Liver (tissue), 8 donors: ENCODE measurements at regions not wholly inside any gene's neighbourhood (a gene's known extent, or its start where the extent isn't known, plus 50 kb on each side); places are given as distances from the start of the nearest gene placed in this dataset.

ENCODE experiments used
- DNase-seq: peaks from one replicate; pipeline ENCODE4 v3.0.0-alpha.2; 2017; ENCODE audit warnings: low spot score
- H3K27ac ChIP-seq, 2 donors: one replicate each; pipeline ENCODE4 v1.7.0; 2013; ENCODE audit warnings: inconsistent platforms in 2 of 2, low read length in 2 of 2, control low read depth in 1 of 2, low read depth in 1 of 2, mild to moderate bottlenecking in 1 of 2
- H3K27me3 ChIP-seq, 4 donors: one replicate each; pipeline versions ENCODE4 v1.6.1 to v1.7.0; 2013; ENCODE audit warnings: low read length in 3 of 4, inconsistent platforms in 1 of 4, mild to moderate bottlenecking in 1 of 4, moderate library complexity in 1 of 4; ENCODE audit not compliant: control insufficient read depth in 4 of 4, insufficient read depth in 4 of 4
- H3K36me3 ChIP-seq, 4 donors: one replicate each; pipeline versions ENCODE4 v1.6.1 to v1.7.0; 2013; ENCODE audit warnings: low read length in 3 of 4, mild to moderate bottlenecking in 3 of 4, low read depth in 1 of 4, moderate library complexity in 1 of 4; ENCODE audit not compliant: control insufficient read depth in 4 of 4, insufficient read depth in 3 of 4
- H3K4me1 ChIP-seq, 4 donors: one replicate each; pipeline versions ENCODE4 v1.6.1 to v1.7.0; 2013; ENCODE audit warnings: low read length in 3 of 4, mild to moderate bottlenecking in 3 of 4, moderate library complexity in 1 of 4; ENCODE audit not compliant: control insufficient read depth in 4 of 4, insufficient read depth in 4 of 4
- H3K4me3 ChIP-seq, 3 donors: one replicate each; pipeline versions ENCODE4 v1.6.1 to v1.7.0; 2013; ENCODE audit warnings: low read length in 3 of 3, control low read depth in 1 of 3, low read depth in 1 of 3, mild to moderate bottlenecking in 1 of 3
- H3K9ac ChIP-seq, 2 donors: one replicate each; pipeline ENCODE4 v1.7.0; 2013; ENCODE audit warnings: low read length in 2 of 2, mild to moderate bottlenecking in 2 of 2, moderate library complexity in 2 of 2, control low read depth in 1 of 2, low read depth in 1 of 2
- H3K9me3 ChIP-seq, 4 donors: one replicate each; pipeline versions ENCODE4 v1.6.1 to v1.7.0; 2013; ENCODE audit warnings: low read length in 3 of 4; ENCODE audit not compliant: control insufficient read depth in 4 of 4
- ATF3 ChIP-seq: IDR thresholded peaks from 2 replicates; pipeline ENCODE4 v1.6.1; 2016; ENCODE audit warnings: antibody characterized with exemption
- CTCF ChIP-seq: fragments of 150-350 bp; IDR thresholded peaks from 2 replicates; pipeline ENCODE4 v1.5.1; 2017; ENCODE audit warnings: improper control_type of control experiment, low read depth, low read length; ENCODE audit not compliant: missing input control
- EGR1 ChIP-seq, 2 donors: IDR thresholded peaks; 2 replicates each; pipeline ENCODE4 v1.6.1; 2016 to 2018; ENCODE audit warnings: antibody characterized with exemption in 2 of 2, low read depth in 2 of 2
- FOXA1 ChIP-seq: IDR thresholded peaks from 2 replicates; pipeline ENCODE4 v1.6.1; 2016; ENCODE audit warnings: antibody characterized with exemption
- FOXA2 ChIP-seq: IDR thresholded peaks from 2 replicates; pipeline ENCODE4 v1.6.1; 2016; ENCODE audit warnings: antibody characterized with exemption
- GABPA ChIP-seq, 2 donors: IDR thresholded peaks in 1 of 2; conservative IDR thresholded peaks in 1 of 2; 2 replicates each; pipeline ENCODE4 v1.6.1; 2016; ENCODE audit warnings: antibody characterized with exemption in 2 of 2, mild to moderate bottlenecking in 1 of 2, moderate library complexity in 1 of 2
- HNF4A ChIP-seq, 2 donors: conservative IDR thresholded peaks; 2 replicates each; pipeline ENCODE4 v1.6.1; 2016; ENCODE audit warnings: antibody characterized with exemption in 2 of 2, mild to moderate bottlenecking in 2 of 2
- HNF4G ChIP-seq: IDR thresholded peaks from 2 replicates; pipeline ENCODE4 v1.6.1; 2016; ENCODE audit warnings: antibody characterized with exemption
- MAX ChIP-seq: IDR thresholded peaks from 2 replicates; pipeline ENCODE4 v1.6.1; 2016; ENCODE audit warnings: antibody characterized with exemption
- NR2F2 ChIP-seq: IDR thresholded peaks from 2 replicates; pipeline ENCODE4 v1.6.1; 2016; ENCODE audit warnings: antibody characterized with exemption
- RAD21 ChIP-seq, 2 donors: IDR thresholded peaks; 2 replicates each; pipeline ENCODE4 v1.6.1; 2016; ENCODE audit warnings: antibody characterized with exemption in 2 of 2, mild to moderate bottlenecking in 2 of 2
- REST ChIP-seq: IDR thresholded peaks from 2 replicates; pipeline ENCODE4 v1.6.1; 2016; ENCODE audit warnings: antibody characterized with exemption, mild to moderate bottlenecking
- RXRA ChIP-seq, 2 donors: IDR thresholded peaks; 2 replicates each; pipeline ENCODE4 v1.6.1; 2017 to 2018; ENCODE audit warnings: antibody characterized with exemption in 2 of 2, mild to moderate bottlenecking in 1 of 2
- SP1 ChIP-seq: IDR thresholded peaks from 2 replicates; pipeline ENCODE4 v1.6.1; 2018; ENCODE audit warnings: antibody characterized with exemption, mild to moderate bottlenecking
- TAF1 ChIP-seq: conservative IDR thresholded peaks from 2 replicates; pipeline ENCODE4 v1.6.1; 2016; ENCODE audit warnings: antibody characterized with exemption, mild to moderate bottlenecking
- YY1 ChIP-seq: IDR thresholded peaks from 2 replicates; pipeline ENCODE4 v1.6.1; 2016; ENCODE audit warnings: antibody characterized with exemption, mild to moderate bottlenecking
- ZBTB33 ChIP-seq: IDR thresholded peaks from 2 replicates; pipeline ENCODE4 v1.6.1; 2016; ENCODE audit warnings: antibody characterized with exemption
- WGBS: extraction: QIAGEN DNeasy Blood & Tissue Kit; methylation state at CpG from one replicate; pipeline ENCODE4 v1.1.7; 2013; 5-methylcytosine and 5-hydroxymethylcytosine counted together
- donor health status: healthy.
- donor health status: healthy.
- donor health status: healthy.
- donor health status: healthy.
- donor health status: healthy.

GRCh38 chr1:218585511-218586184 lies 240.5 kb downstream of the TGFB2 start:
- TF ChIP-seq SP1 (no peak), TAF1 (no peak), HNF4A (conservative IDR thresholded peaks at IDR 0.05) (no peak), YY1 (no peak), HNF4G (no peak), GABPA (IDR thresholded peaks at IDR 0.05 in 1 of 2, conservative IDR thresholded peaks at IDR 0.05 in 1 of 2) (no peak), FOXA2 (no peak), FOXA1 (no peak), NR2F2 (no peak), CTCF (no peak), EGR1 (IDR thresholded peaks at IDR 0.05; ENCODE audit: low read depth in 2 of 2) (no peak), REST (no peak), ATF3 (no peak), RXRA (IDR thresholded peaks at IDR 0.05) (no peak), MAX (no peak), ZBTB33 (no peak)
- no peak overlapping the region for H3K9ac ChIP-seq
- no peaks in the 10 kb centered on the region for H3K36me3 ChIP-seq
- no peaks in the 10 kb centered on the region for H3K27me3 ChIP-seq
- peaks cover 0 to 4% (median 0%) of the 10 kb centered on the region in 4 donors for H3K9me3 ChIP-seq
- no peaks in the 10 kb centered on the region for H3K4me1 ChIP-seq
- no peak overlapping the region for H3K27ac ChIP-seq
- H3K4me3 ChIP-seq = no peak overlapping the region
- DNase-seq = no peak
- 63% methylated on average over 10 of the region's 10 CpGs for WGBS

- 85% methylated on average over 2 of the region's 2 CpGs for WGBS
- Histone ChIP-seq H3K27me3 (no peaks in the 10 kb centered on the region), H3K4me1 (no peaks in the 10 kb centered on the region)
Measured at GRCh38 chr1:218587900-218588299, 242.8 kb downstream of the TGFB2 start.

More at GRCh38 chr1:218587900-218588299, 242.8 kb downstream of the TGFB2 start:
- Histone ChIP-seq H3K9ac (no peak overlapping the region), H3K36me3 (no peaks in the 10 kb centered on the region), H3K4me3 (no peak overlapping the region), H3K9me3 (no peaks in the 10 kb centered on the region), H3K27ac (no peak overlapping the region)
- no peak for DNase-seq
- no peak for TF ChIP-seq ZBTB33
- TF ChIP-seq MAX = no peak
- TF ChIP-seq RAD21 (IDR thresholded peaks at IDR 0.05) = no peak
- no peak for TF ChIP-seq YY1
